ENCODE measurements at regions not wholly inside any gene's neighbourhood (a gene's known extent, or its start where the extent isn't known, plus 50 kb on each side); places are given as distances from the start of the nearest gene placed in this dataset.

DNA sequence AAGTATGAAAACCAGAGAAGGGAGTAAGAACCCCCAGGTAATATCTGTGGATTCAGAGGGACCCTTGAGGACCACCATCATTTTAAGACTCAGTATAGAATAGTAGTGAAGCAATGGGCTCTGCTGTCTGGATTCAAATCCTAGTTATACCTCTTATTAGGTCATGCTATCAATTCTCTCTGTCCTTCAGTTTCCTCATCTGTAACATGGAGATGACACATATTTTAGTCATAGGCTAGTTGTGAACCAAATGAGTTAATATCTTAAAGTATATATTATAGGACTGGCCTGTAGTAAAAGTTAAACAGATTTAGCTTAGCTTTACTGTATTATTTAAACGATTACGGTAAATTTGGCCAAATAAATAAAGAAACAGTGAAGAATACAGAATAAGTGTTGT lies 177.3 kb upstream of the GOLIM4 start:
- DNase-seq = no peak

DNA sequence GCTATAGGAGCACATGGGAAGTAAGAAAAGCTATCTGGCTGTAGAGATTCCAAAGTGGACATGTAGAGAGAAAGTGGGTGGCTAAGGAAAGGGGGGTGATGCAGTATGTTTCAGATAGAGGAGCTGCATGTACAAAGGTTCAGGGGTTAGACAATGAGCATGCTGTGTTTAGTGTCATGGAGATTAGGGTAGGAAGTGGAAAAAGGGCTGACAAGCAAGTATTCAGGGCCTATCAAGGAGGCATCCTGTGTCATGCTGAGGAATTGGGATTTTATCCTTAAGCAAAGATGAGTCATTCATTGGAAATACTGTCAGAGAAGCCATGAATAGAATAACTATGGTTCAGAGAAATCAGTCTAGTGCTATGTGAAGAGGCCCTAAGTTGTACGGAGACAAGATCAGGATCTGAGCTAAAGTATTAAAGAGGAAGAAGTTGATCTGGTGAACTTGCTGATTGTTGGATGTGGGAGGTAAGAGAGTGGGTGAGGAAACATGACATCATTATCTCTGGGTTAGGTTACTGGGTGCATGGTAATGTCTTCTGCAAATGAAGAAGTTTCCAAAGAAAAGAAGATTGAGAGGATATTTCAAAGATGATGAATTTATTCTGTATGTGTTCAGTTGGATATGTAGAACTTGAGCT lies 176.7 kb upstream of the GOLIM4 start:
- DNase-seq = no peak

DNA sequence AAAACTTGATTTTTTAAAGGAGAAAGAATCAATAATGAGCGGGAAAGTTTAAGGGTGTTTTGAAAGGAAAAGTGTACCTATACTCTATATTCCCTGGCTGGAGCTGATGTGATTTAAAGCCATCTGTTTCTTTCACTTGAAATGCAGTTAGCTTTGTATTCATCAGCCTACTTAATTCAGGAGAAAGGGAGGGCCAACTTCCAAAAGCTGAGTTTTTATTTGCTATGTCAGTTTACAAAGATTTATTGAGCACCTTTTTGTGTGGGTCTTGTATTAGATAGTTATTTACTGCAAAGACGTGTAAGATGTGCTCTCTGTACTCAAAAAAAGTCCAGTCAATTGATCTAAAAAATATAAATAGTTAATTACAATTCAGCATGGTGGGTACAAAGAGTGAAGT lies 176.2 kb upstream of the GOLIM4 start:
- DNase-seq = no peak

DNA sequence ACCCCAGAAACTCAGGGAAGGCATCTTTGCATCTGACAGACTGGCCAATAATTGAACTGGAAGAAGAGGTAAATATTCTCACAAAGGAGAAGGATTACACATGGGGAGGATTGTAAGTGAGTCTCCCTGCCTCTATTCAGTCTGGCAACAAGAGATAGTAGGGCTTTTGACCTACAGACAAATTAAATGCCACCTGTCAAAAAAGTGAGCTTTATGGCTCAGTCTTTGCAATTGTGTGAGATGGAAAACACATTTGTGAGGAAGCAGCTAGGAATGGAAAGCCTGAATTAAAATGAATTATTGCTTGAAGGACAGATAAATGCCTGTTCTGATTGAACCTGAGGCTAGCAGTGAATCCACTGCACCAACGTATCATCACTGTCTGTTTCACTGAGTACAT lies 173.3 kb upstream of the GOLIM4 start:
- DNase-seq = no peak

DNA sequence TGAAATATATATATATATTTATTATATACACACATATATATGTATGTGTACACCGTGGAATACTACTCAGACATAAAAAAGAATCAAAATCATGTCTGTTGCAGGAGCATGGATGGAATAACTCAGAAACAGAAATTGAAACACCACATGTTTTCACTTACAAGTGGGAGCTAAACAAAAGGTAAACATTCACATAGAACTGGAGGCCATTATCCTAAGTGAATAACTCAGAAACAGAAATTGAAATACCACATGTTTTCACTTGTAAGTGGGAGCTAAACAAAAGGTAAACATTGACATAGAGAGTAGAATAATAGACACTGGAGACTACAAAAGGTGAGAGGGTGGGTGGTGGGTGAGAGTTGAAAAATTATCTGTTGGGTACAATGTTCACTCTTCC lies 171.5 kb upstream of the GOLIM4 start:
- DNase-seq = no peak

DNA sequence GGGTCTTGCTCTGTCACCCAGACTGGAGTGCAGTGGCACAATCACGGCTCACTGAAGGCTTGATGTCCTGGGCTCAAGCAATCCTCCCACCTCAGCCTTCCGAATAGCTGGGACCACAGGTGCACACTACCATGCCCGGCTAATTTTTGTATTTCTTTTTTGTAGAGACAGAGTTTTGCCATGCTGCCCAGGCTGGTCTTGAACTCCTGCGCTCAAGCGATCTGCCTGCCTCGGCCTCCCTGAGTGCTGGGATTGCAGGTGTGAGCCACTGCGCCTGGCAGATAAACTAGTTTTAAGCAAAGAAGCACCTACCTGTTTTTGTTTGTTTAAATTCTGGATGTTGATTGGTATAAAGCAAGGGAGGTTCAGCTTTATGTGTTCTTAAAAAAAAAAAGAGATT lies 170.6 kb upstream of the GOLIM4 start:
- DNase-seq = no peak

DNA sequence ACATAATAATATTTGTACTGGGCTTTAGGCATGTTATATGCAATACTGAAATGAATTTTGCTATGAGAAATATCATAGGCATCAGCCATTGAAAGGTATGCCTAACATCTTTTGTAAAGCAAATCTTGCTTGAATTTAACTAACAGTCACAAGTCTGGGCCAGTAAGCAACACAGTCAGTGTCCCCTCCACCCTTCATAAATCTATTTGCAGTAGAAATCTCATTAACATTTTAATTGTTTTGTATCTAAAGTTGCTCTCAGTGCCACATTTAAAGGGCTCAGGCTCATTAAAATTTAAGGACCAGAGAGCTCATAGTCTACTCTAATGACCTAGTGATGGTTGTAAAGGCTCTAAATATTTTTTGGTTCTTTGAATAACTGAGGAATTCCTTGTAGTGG lies 167.2 kb upstream of the GOLIM4 start:
- no peak for DNase-seq

DNA sequence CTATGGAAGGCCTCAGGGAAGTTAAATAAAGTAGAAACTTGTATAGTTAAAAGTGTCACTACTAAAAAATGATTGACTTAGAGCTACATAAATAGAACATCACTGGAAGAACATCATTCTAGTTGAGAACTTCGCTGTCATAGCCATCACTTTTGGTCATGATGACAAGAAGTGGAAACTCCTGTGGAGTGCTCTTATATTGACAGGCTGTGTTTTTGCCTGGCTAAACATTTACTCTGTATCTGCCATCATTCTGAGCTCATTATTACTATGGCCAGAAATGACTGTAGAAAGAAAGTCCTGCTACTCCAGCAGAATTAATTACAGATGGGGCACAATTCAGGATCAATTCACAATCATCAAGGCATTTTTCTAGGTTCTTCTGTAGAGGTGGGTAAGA lies 165.1 kb upstream of the GOLIM4 start:
- no peak for DNase-seq

DNA sequence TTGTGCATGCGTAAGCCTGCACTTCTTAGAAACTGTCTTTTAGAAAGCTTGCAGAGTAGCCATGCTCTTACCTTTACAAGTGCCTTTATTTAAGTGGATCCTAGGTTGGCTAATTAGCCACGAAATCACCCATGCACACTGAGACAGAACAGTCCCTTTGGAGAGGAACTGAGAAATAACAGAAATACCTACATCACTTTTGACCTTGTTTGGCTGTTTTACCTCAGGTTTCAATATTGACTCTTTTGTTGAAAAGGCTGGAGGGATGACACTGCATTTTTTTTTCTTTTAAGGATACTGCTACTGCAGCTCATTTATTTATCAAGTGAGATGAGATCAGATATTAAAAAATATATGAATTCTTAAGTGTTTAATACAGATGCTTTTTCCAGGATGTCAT lies 155.6 kb upstream of the GOLIM4 start:
- no peak for DNase-seq

DNA sequence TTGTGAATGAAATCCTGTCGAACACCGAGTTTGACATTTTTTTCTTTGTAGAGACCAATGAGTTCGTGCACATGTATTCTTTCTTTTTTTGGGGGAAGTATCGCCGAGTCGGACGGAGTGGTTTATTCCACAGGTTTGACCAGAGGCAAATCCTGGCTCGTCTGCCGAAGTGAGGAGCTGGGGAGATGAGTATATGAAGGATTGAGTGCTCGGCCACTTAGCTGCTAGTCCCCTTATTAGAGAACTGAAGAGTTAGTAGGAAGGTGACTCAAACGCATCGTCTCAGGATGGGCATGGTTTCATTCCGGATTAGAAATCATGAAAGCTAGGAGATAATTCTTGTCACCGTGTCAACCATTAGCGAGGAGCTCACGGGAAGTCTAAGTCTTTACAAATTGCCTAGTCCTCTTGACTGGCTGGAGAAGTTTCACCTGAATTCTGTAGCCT lies 154.7 kb upstream of the GOLIM4 start:
- no peak for DNase-seq

DNA sequence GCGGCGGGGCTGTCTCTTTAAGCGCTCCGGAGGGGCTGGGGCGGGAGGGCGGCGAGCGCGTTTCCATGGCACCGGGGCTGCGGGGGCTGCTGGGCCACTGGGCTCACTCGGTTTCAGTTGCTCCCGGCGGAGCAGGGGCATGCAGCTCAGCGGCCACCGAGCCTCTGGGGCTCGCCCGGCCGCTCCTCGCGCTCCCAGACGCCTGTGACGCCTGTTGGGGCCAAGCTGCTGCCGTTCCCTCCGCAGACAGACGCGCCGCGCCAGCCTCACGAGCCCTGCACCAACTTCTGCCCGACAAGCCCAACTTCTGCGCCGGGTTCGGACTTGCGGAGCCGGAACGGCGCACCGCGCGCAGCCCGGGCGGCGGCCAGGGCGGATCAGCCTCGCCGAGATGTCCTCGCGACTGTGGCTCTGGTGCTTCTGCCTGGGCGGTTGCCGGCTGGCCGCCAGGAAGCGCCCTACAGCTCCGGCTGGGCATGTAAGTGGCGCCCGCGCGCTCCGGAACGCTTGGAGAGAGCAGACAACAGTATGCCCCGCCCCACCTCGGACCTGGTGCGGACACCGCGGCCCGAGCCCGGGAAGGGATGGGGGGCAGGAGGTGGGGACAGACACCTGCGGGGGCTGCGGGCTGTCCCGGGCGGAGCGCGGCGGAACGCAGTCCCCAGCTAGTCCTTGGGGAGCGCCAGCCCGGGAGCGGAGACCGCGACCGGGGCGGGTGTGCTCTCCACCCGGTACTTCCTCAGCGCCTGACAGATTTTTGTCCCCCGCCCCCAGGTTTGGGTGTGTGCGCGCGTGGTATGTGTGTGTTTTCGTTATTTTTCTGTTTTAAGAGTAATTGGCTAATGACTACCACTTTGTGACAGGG lies 154.1 kb upstream of the GOLIM4 start:
- DNase-seq = peak; percentile 35

DNA sequence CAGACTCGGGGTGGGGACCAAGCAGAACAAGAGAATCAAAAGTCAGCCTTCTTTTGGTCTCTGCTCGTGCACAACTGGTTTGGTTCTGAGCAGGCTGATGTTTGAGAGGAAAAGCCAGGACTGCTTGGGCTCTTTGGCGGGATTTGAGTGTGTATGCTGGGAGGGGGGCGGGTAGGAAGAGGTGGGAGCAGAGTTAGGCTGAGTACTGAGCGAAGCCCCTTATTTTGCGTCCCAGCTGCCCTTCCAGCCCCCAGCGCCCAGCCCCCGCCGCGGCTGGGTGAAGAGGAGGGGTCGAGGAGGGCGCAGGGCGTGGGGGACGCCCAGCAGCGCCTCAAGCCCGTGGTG lies 153.5 kb upstream of the GOLIM4 start:
- no peak for DNase-seq

DNA sequence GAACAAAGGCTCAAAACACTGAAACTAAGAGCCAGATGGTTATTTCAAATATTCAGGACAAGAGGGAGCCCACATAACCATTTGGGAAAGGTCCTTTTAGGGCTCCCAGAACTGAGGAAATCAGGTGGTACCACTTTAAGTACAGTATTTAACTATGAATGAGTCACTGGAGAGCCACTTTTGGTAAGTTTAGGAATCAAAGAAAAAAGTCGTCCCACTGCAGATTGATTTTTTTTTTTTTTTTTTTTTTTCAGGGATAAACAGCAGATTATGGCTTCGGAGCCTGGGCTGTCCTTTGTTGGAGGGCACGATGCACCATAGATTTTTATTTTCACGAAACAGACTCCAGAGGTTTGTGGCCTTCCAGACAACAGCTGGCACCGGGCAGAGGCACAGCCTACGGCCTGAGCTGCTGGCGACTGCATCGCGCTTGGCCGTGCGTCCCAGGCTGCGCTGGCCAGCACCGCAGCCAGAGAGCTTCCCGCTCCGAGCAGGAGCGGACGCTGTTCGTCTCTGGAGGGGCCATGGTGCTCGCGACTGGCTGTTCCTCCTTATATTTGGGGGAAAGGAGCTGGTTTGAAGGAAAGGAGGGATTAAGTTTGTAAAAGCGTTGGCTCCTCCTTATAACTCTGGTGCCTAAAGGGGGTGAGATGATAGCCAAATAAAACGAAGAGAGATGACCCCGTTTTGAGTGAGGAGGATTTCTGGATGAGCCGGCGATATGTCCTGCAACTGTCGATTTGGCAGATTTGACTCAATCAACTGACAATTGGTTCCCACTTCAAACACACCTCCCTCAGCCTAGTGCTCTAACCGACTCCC lies 152.9 kb upstream of the GOLIM4 start:
- no peak for DNase-seq

DNA sequence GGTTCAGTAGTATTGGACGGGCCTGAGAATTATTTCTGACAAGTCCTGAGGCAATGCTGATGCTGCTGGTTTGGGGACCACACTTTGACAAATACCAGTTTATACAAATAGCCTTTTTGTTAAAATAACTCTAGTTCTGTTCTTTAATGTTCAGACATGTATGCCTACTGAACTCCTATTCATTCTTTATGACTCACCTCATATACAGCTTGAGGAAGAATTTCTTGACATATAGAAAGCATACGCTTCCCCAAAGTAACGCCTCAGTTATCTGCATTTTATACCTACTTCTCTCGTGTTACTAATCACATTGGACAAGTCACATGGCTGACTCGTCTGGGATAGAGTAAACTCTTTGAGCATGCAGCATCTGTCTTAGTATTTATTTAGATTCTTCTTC lies 145.4 kb upstream of the GOLIM4 start:
- no peak for DNase-seq

DNA sequence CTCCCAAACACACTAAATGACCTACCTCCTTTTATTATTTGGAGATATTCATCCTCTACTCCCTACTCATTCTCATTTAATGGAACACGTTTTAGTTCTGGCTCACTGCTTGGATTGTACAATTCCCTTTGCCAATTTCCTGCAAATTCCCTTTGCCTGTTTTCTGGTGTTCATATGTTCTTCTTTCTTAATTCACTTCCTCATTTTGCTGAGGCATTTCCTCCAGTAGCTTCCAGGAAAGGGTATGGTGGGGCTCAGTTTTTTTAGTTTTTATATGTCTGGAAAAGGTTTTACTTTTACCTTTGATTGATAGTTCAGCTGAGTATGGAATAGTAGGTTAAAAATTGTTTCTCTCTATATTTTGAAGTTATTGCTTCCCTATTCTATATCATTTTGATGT lies 143.6 kb upstream of the GOLIM4 start:
- no peak for DNase-seq

DNA sequence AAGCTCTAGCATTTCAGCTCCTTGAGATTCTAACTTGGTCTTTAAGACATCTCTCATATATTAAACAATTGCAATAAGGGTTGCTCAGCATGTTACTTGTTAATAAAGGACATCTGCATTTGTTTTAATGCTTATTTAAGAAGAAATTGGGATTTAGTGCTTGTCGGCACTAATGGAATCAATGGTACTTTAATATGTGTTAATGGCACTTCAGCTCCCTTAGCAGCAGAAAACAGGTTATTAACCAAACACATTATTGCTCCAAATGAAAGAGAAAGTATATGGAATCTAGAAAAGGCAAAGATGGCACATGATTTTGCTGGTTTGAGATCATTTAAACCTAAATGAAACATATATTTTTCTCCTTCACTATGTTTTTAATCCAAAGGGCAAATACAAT lies 137.3 kb upstream of the GOLIM4 start:
- no peak for DNase-seq

DNA sequence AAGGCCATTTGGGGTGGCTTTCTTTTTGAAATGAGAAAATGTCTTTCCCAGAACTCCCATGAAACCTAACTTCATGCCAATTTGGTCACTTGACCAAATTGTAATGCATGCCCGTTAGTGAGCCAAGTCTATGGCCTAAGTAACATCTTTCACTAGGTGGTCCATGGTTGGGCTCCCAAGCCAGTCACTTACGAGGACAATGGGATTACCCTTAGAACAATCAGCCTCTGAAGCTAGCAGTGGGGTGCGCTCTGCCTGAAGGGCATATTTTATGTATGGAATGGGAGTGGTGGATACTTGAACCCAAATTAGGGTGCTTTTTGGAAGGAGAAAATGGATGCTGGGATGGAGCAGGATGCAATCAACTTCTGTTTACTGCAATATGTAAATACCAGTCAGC lies 127.4 kb upstream of the GOLIM4 start:
- DNase-seq = no peak

DNA sequence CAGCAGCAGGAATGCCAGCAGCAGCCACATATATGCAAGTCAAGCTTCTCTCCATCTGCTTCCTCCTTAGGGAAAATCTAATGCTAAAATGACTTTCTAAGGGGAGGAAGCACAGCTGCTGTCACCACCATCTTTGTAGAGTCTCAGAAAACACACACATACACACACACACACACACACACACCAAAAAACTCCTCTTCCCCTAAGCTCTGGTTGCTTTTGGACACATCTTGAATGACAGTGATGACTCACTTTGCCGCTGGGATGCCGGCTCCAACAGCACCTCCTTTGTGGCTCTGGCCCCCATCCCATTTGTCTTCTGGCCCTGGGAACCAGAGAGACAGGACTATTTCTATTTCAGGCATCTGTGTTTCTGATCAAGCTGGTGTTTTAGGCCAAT lies 124.8 kb upstream of the GOLIM4 start:
- no peak for DNase-seq

DNA sequence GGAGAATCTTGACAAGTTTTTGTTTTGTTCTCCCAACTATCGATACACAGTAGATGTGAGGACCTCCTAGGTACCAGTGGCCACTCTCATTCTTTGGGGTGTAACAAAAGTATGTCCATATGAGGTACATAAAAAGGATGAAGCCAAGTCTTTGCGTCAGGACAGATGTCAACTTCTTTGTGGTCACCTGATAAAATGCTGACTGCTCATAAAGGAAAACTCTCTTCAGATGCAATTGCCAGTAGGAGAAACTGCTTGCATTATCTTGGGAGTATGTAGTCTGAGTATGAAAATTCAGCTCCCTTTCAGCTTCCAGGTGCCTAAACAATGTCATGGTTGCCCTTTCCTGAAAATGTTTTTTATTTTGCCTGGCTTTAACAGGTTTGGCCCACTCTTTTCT lies 123.8 kb upstream of the GOLIM4 start:
- no peak for DNase-seq

DNA sequence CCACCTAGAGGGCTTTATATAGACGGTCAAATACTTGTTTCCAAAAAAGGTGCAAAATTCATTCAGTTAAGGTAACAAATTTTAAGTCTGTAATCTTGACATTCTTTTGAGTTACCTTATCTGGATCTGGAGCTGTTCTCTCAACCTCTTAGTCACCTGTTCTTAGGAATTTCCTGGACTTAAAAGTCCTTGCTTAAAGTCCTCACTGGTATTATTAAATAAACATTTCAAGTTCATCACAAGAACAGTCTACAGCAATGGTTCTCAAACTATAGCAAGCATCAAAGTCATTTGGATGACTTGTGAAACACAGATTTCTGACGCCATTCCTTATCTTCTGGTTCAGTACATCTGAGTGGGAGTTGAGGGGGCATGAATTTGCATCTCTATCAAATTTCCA lies 122.9 kb upstream of the GOLIM4 start:
- no peak for DNase-seq

DNA sequence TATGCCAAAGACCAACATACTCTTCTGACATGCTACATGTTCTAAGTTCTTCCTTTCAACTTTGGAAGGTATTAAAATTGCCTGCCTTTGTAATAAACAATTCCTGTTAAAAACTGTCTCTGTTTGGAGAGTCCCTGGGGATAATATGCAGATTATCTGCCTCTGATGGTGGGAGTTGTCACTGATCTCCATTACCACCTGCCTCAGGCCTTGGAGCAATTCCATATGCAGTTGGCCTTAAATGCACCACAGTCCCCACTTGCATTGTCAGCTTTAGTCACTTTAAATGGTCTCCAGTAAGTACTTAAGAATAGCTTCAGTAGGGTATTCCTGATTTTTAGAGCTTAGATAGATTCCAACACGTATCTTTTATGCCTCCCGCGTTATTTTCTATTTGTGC lies 121.1 kb upstream of the GOLIM4 start:
- DNase-seq = no peak

DNA sequence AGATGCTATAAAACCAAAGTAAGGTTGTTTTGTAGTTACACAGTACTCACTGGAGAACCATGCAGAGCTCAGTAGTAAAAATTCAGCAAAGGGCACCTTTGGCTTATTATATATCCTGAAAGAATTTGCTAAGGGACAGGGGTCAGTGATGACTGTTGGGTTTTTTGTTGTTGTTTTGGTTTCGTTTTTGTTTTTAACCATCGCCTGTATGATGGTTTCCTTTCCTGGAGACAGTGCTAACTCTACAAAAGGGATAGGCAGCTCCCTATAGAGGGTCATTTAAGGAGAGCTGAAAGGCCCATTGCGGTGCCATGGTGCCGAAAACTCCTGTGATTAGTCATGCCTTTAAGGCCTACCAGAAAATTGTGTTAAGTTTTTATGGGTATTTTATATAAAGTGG lies 118.2 kb upstream of the GOLIM4 start:
- no peak for DNase-seq

DNA sequence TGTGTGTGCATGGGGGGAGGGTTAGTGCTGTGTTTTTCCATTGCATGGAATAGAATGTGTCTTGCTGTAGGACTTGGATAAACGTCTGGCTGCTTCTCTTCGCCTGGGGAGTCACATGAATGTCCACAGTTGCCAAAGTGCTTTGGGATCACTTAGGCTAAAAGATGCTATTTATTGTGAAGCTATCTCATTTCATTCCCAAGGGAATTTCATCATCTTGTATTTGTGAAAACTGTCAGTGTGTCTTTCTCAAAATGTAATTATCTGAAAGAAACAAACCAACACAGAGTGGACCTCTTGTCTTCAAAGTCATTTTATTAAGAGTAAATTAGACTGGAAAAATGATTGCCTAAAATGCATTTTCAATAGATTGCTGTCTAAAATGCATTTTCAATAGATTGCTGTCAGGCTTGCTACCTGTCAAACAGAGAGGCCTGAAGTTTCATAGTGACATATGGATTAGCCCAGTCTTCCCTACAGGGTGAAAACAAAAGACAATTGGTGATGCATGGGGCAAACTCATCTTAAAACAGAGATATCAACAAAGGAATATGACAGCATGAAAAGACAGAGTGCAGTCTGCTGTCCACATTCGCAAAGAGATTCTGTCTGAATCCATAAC lies 117.1 kb upstream of the GOLIM4 start:
- DNase-seq = no peak

DNA sequence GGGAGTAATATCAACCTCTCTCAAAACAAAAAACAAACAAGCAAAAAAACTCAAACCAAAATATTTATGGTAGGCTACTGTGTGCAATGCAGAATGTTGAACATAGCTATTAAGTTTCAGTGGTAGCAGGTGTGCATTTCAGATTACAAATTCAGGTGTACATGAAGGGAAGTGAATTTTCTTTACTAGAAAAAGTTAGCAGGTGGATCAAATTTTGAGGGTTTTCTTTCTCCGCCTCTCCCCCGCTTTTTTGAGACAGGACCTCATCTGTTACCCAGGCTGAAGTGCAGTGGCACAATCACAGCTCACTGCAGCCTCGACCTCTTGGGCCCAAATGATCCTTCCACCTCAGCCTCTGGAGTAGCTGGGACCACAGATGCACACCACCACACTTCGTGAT lies 109.7 kb upstream of the GOLIM4 start:
- no peak for DNase-seq
